ENCODE measurements at regions not wholly inside any gene's neighbourhood (a gene's known extent, or its start where the extent isn't known, plus 50 kb on each side); places are given as distances from the start of the nearest gene placed in this dataset.

DNA sequence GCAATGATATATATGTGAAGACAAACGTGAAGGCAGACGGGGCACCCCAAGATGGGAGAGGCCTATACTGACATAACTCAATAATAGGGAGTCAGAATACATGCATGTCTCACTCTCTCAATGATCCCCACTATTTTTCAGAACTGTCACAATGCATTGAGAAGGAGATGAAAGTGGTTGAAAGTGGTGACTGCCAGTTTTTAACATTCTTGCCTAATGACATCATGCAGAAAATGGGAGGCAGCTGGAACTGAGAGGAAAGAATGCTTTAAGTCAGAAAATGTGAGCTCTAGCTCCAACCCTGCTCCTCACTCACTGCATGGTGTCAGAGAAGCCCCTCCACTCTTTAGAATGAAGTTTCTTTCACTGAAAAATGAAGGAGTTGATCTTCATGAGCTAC lies 55.3 kb upstream of the P2RY1 start:
- intact Hi-C loops (cut with micrococcal nuclease) = no loop called here
- H3K4me1 ChIP-seq = no peaks in the 10 kb centered on the region
- DNase-seq = no peak
- H3K27me3 ChIP-seq (ENCODE audit: low read depth) = no peaks in the 10 kb centered on the region
- no peaks in the 10 kb centered on the region for H3K36me3 ChIP-seq
- H3K27ac ChIP-seq (replicated peaks) = no peak overlapping the region
- TF ChIP-seq, protein P1, sequence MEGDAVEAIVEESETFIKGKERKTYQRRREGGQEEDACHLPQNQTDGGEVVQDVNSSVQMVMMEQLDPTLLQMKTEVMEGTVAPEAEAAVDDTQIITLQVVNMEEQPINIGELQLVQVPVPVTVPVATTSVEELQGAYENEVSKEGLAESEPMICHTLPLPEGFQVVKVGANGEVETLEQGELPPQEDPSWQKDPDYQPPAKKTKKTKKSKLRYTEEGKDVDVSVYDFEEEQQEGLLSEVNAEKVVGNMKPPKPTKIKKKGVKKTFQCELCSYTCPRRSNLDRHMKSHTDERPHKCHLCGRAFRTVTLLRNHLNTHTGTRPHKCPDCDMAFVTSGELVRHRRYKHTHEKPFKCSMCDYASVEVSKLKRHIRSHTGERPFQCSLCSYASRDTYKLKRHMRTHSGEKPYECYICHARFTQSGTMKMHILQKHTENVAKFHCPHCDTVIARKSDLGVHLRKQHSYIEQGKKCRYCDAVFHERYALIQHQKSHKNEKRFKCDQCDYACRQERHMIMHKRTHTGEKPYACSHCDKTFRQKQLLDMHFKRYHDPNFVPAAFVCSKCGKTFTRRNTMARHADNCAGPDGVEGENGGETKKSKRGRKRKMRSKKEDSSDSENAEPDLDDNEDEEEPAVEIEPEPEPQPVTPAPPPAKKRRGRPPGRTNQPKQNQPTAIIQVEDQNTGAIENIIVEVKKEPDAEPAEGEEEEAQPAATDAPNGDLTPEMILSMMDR (IDR thresholded peaks at IDR 0.05; ENCODE audit: borderline replicate concordance) = no peak
- H3K9me3 ChIP-seq (replicated peaks) = no peaks in the 10 kb centered on the region
- no peak overlapping the region for H3K4me3 ChIP-seq

DNA sequence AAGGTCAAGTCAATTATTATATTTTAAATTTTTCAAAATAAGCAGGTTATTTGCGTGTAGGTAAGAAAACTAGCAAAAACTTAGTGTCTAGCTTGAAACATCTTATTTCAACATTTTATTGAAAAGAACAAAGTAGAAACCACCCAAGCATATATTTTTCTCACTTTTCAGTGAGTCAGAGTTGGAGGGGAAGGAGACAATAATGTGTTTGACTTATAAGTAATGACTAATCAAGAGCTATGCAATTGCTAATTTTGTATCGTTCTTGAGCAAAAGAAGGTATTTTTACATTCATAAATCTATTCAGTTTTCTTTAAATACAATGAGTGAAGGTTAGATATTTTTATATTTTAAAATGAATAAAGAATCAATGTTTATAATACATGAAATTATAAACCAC lies 54.4 kb upstream of the P2RY1 start:
- Histone ChIP-seq H3K27ac (replicated peaks) (no peak overlapping the region), H3K4me1 (no peaks in the 10 kb centered on the region), H3K36me3 (no peaks in the 10 kb centered on the region), H3K9me3 (replicated peaks) (no peaks in the 10 kb centered on the region), H3K27me3 (ENCODE audit: low read depth) (no peaks in the 10 kb centered on the region), H3K4me3 (no peak overlapping the region)
- intact Hi-C loops (cut with micrococcal nuclease) = no loop called here
- DNase-seq = no peak
- TF ChIP-seq, protein P1 (IDR thresholded peaks at IDR 0.05; ENCODE audit: borderline replicate concordance) = no peak

DNA sequence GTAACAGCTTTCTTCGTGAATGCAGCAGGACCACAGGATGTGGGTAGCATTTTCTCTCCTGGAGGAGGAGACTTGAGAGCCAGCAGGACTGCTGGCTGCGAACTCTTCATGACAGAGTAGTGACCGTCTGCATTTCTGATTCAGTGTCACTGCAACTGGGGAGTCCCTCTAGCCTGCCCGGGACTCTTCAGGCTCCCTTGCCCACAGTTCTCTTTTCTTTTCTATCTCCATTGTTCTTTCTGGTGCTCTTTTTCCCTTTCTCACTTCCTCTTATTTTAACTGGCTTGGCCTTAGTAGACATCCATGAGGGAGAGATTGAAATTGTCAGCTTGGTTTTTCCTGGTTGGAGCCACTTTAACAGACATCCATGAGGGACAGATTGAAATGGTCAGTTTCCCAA lies 49.9 kb upstream of the P2RY1 start:
- no peak for DNase-seq
- no peaks in the 10 kb centered on the region for H3K36me3 ChIP-seq
- intact Hi-C loops (cut with micrococcal nuclease) = no loop called here
- TF ChIP-seq, protein P1 (IDR thresholded peaks at IDR 0.05; ENCODE audit: borderline replicate concordance) = no peak
- peaks cover 10% of the 10 kb centered on the region for H3K9me3 ChIP-seq (replicated peaks)
- H3K27me3 ChIP-seq (ENCODE audit: low read depth) = no peaks in the 10 kb centered on the region
- H3K4me1 ChIP-seq = no peaks in the 10 kb centered on the region
- no peak overlapping the region for H3K27ac ChIP-seq (replicated peaks)
- H3K4me3 ChIP-seq = no peak overlapping the region

Measured in left ventricle myocardium inferior (tissue), 1 donor.